A673 (cell line): ENCODE measurements at regions not wholly inside any gene's neighbourhood (a gene's known extent, or its start where the extent isn't known, plus 50 kb on each side); places are given as distances from the start of the nearest gene placed in this dataset.
"Not testable (repeated sequence)": the region's sequence is repeated elsewhere in the genome, so short reads cannot be mapped to it uniquely, and the experiment has no call there.

ENCODE experiments used
- CTCF ChIP-seq: fragments of 300-800, 200-600 bp; sonication (generic); conservative IDR thresholded peaks from 2 replicates; pipeline ENCODE4 v1.5.1; 2017; ENCODE audit warnings: low read depth, mild to moderate bottlenecking, antibody characterized with exemption, low read length, moderate library complexity, mixed read lengths
- EZH2 ChIP-seq: fragments of 200-600 bp; sonication (generic); IDR thresholded peaks from 2 replicates; pipeline ENCODE4 v1.6.1; 2017; ENCODE audit warnings: borderline replicate concordance, low read depth, mild to moderate bottlenecking, mixed read lengths, antibody characterized with exemption, low read length; ENCODE audit not compliant: poor library complexity, severe bottlenecking

GRCh38 chr11:127933961-127934360 lies 653.4 kb downstream of the ETS1 start:
- not testable (repeated sequence) for TF ChIP-seq CTCF, EZH2
